ENCODE measurements at regions not wholly inside any gene's neighbourhood (a gene's known extent, or its start where the extent isn't known, plus 50 kb on each side); places are given as distances from the start of the nearest gene placed in this dataset.
"Not testable (repeated sequence)": the region's sequence is repeated elsewhere in the genome, so short reads cannot be mapped to it uniquely, and the experiment has no call there.

- DNase-seq = no peak
Observed at GRCh38 chr6:10177704-10178103, 237.2 kb downstream of the TFAP2A start.

- no peak for DNase-seq
Observed at GRCh38 chr6:10175362-10175761, 239.5 kb downstream of the TFAP2A start.

GRCh38 chr6:10174761-10175160, 240.1 kb downstream of the TFAP2A start:
- no peak for DNase-seq

GRCh38 chr6:10174056-10174455, 240.8 kb downstream of the TFAP2A start:
- no peak for DNase-seq

GRCh38 chr6:10171706-10172105, 243.2 kb downstream of the TFAP2A start:
- DNase-seq = not testable (repeated sequence)

- no peak for DNase-seq
Observed at GRCh38 chr6:10170816-10171215, 244.1 kb downstream of the TFAP2A start.

GRCh38 chr6:10166031-10166430, 248.8 kb downstream of the TFAP2A start:
- DNase-seq = peak in 2 of 4 experiments; percentile 11 to 17

- DNase-seq = no peak
Observed at GRCh38 chr6:10163203-10163962, 251.5 kb downstream of the TFAP2A start.

- DNase-seq = no peak
Observed at GRCh38 chr6:10156875-10157274, 258.0 kb downstream of the TFAP2A start.

GRCh38 chr6:10154251-10154650, 260.6 kb downstream of the TFAP2A start:
- peak; percentile 4 to 30 (median 13) for DNase-seq

- no peak for DNase-seq
Observed at GRCh38 chr6:10151144-10151915, 263.5 kb downstream of the TFAP2A start.

- no peak for DNase-seq
Observed at GRCh38 chr6:10149603-10150002, 265.3 kb downstream of the TFAP2A start.

GRCh38 chr6:10146715-10147451, 268.0 kb downstream of the TFAP2A start:
- peak; percentile 29 to 59 (median 44) for DNase-seq

GRCh38 chr6:10144772-10145171, 270.1 kb downstream of the TFAP2A start:
- DNase-seq = no peak

- no peak for DNase-seq
Observed at GRCh38 chr6:10141746-10142443, 273.0 kb downstream of the TFAP2A start.

- DNase-seq = no peak
Observed at GRCh38 chr6:10140824-10141223, 274.1 kb downstream of the TFAP2A start.

GRCh38 chr6:10140136-10140535, 274.7 kb downstream of the TFAP2A start:
- DNase-seq = no peak

GRCh38 chr6:10138917-10139316, 276.0 kb downstream of the TFAP2A start:
- DNase-seq = no peak

GRCh38 chr6:10136636-10137035, 278.2 kb downstream of the TFAP2A start:
- DNase-seq = no peak

GRCh38 chr6:10134185-10134584, 280.7 kb downstream of the TFAP2A start:
- DNase-seq = not testable (repeated sequence)

- no peak for DNase-seq
Observed at GRCh38 chr6:10128721-10129120, 286.2 kb downstream of the TFAP2A start.

GRCh38 chr6:10122164-10122563, 292.7 kb downstream of the TFAP2A start:
- DNase-seq = no peak
